ENCODE measurements at regions not wholly inside any gene's neighbourhood (a gene's known extent, or its start where the extent isn't known, plus 50 kb on each side); places are given as distances from the start of the nearest gene placed in this dataset.

- TF ChIP-seq MAX (IDR thresholded peaks at IDR 0.05; ENCODE audit: insufficient read depth, insufficient read length) (no peak), POLR2A (IDR thresholded peaks at IDR 0.05; ENCODE audit: low read depth, low read length) (no peak), CTCF (IDR thresholded peaks at IDR 0.05; ENCODE audit: extremely low read depth in 1 of 2, insufficient read depth in 1 of 2, low read depth in 1 of 2, low read length in 2 of 2) (no peak), FOS (IDR thresholded peaks at IDR 0.05; ENCODE audit: borderline replicate concordance, insufficient read depth, low read length) (no peak), JUN (IDR thresholded peaks at IDR 0.05; ENCODE audit: borderline replicate concordance, insufficient read depth, insufficient read length, low read depth) (no peak)
These were observed 56.3 kb upstream of the LRIG1 start for GRCh38 chr3:66557170-66557569.

Data from endothelial cell of umbilical vein (primary cell).